ENCODE measurements at regions not wholly inside any gene's neighbourhood (a gene's known extent, or its start where the extent isn't known, plus 50 kb on each side); places are given as distances from the start of the nearest gene placed in this dataset.

- Histone ChIP-seq H3K9ac (ENCODE audit: low read depth in 1 of 2, low read length in 2 of 2) (no peak overlapping the region), H3K4me3 (ENCODE audit: low read depth in 1 of 3, low read length in 3 of 3) (no peak overlapping the region), H3K36me3 (ENCODE audit: control insufficient read depth in 4 of 4, insufficient read depth in 3 of 4, low read depth in 1 of 4, low read length in 3 of 4) (no peaks in the 10 kb centered on the region), H3K27ac (ENCODE audit: low read depth in 1 of 2, low read length in 2 of 2) (no peak overlapping the region), H3K4me1 (ENCODE audit: control insufficient read depth in 4 of 4, insufficient read depth in 4 of 4, low read length in 3 of 4) (no peaks in the 10 kb centered on the region), H3K27me3 (ENCODE audit: control insufficient read depth in 4 of 4, insufficient read depth in 4 of 4, low read length in 3 of 4) (peaks cover 0 to 2% (median 0%) of the 10 kb centered on the region in 4 donors), H3K9me3 (ENCODE audit: control insufficient read depth in 4 of 4, low read length in 3 of 4) (no peaks in the 10 kb centered on the region)
- TF ChIP-seq HNF4G (IDR thresholded peaks at IDR 0.05), result no peak
- no peak for TF ChIP-seq CTCF (IDR thresholded peaks at IDR 0.05; ENCODE audit: low read depth, low read length, missing input control)
- TF ChIP-seq RAD21 (IDR thresholded peaks at IDR 0.05), result no peak
- TF ChIP-seq SP1 (IDR thresholded peaks at IDR 0.05), result no peak
- TF ChIP-seq FOXA1 (IDR thresholded peaks at IDR 0.05), result no peak
- TF ChIP-seq, protein P1, sequence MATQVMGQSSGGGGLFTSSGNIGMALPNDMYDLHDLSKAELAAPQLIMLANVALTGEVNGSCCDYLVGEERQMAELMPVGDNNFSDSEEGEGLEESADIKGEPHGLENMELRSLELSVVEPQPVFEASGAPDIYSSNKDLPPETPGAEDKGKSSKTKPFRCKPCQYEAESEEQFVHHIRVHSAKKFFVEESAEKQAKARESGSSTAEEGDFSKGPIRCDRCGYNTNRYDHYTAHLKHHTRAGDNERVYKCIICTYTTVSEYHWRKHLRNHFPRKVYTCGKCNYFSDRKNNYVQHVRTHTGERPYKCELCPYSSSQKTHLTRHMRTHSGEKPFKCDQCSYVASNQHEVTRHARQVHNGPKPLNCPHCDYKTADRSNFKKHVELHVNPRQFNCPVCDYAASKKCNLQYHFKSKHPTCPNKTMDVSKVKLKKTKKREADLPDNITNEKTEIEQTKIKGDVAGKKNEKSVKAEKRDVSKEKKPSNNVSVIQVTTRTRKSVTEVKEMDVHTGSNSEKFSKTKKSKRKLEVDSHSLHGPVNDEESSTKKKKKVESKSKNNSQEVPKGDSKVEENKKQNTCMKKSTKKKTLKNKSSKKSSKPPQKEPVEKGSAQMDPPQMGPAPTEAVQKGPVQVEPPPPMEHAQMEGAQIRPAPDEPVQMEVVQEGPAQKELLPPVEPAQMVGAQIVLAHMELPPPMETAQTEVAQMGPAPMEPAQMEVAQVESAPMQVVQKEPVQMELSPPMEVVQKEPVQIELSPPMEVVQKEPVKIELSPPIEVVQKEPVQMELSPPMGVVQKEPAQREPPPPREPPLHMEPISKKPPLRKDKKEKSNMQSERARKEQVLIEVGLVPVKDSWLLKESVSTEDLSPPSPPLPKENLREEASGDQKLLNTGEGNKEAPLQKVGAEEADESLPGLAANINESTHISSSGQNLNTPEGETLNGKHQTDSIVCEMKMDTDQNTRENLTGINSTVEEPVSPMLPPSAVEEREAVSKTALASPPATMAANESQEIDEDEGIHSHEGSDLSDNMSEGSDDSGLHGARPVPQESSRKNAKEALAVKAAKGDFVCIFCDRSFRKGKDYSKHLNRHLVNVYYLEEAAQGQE (IDR thresholded peaks at IDR 0.05), result no peak
- no peak for TF ChIP-seq YY1 (IDR thresholded peaks at IDR 0.05)
- no peak for TF ChIP-seq ZBTB33 (IDR thresholded peaks at IDR 0.05)
- no peak for TF ChIP-seq JUND (IDR thresholded peaks at IDR 0.05)
- TF ChIP-seq NR2F2 (IDR thresholded peaks at IDR 0.05), result no peak
- TF ChIP-seq ATF3 (IDR thresholded peaks at IDR 0.05), result no peak
- TF ChIP-seq RXRA (IDR thresholded peaks at IDR 0.05), result no peak
- TF ChIP-seq, protein P2, sequence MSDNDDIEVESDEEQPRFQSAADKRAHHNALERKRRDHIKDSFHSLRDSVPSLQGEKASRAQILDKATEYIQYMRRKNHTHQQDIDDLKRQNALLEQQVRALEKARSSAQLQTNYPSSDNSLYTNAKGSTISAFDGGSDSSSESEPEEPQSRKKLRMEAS (IDR thresholded peaks at IDR 0.05), result no peak
- TF ChIP-seq HNF4A (conservative IDR thresholded peaks at IDR 0.05), result no peak
- no peak for TF ChIP-seq GABPA (IDR thresholded peaks at IDR 0.05 in 1 of 2, conservative IDR thresholded peaks at IDR 0.05 in 1 of 2)
- no peak for TF ChIP-seq EGR1 (IDR thresholded peaks at IDR 0.05; ENCODE audit: low read depth in 2 of 2)
- WGBS, result 85% methylated on average over 22 of the region's 22 CpGs
- DNase-seq (ENCODE audit: low spot score), result no peak
Measured at GRCh38 chr2:239801404-239802184, 223.5 kb downstream of the NDUFA10 start.

Data from liver (tissue), 8 donors.